ENCODE measurements at regions not wholly inside any gene's neighbourhood (a gene's known extent, or its start where the extent isn't known, plus 50 kb on each side); places are given as distances from the start of the nearest gene placed in this dataset.

GRCh38 chr4:164027805-164028204 lies 533.3 kb downstream of the TMA16 start:
- no peak for TF ChIP-seq REST (IDR thresholded peaks at IDR 0.05)
- no peak for TF ChIP-seq CTCF (IDR thresholded peaks at IDR 0.05; ENCODE audit: low read depth, low read length, missing input control)
- no peak for TF ChIP-seq GABPA (IDR thresholded peaks at IDR 0.05 in 1 of 2, conservative IDR thresholded peaks at IDR 0.05 in 1 of 2)
- TF ChIP-seq TAF1 (conservative IDR thresholded peaks at IDR 0.05): no peak
- no peak for TF ChIP-seq EGR1 (IDR thresholded peaks at IDR 0.05; ENCODE audit: low read depth in 2 of 2)
- TF ChIP-seq YY1 (IDR thresholded peaks at IDR 0.05): no peak
- TF ChIP-seq FOXA1 (IDR thresholded peaks at IDR 0.05): no peak
- no peak for TF ChIP-seq JUND (IDR thresholded peaks at IDR 0.05)
- no peak for TF ChIP-seq MAX (IDR thresholded peaks at IDR 0.05)
- TF ChIP-seq ATF3 (IDR thresholded peaks at IDR 0.05): no peak
- no peak for TF ChIP-seq RAD21 (IDR thresholded peaks at IDR 0.05)
- TF ChIP-seq NR2F2 (IDR thresholded peaks at IDR 0.05): no peak
- no peak for TF ChIP-seq ZBTB33 (IDR thresholded peaks at IDR 0.05)
- no peak for TF ChIP-seq HNF4G (IDR thresholded peaks at IDR 0.05)

All from liver (tissue), 3 donors.